ENCODE measurements at regions not wholly inside any gene's neighbourhood (a gene's known extent, or its start where the extent isn't known, plus 50 kb on each side); places are given as distances from the start of the nearest gene placed in this dataset.

- TF ChIP-seq CTCF (IDR thresholded peaks at IDR 0.05; ENCODE audit: borderline replicate concordance, extremely low read depth, insufficient read depth): no peak
- H3K9me3 ChIP-seq (ENCODE audit: control insufficient read depth in 2 of 3, insufficient read depth in 1 of 3, low read length in 3 of 3): peaks cover 0 to 5% (median 0%) of the 10 kb centered on the region in 3 donors
- no peak overlapping the region for H3K9ac ChIP-seq (ENCODE audit: low read length in 3 of 3)
- H3K27ac ChIP-seq (ENCODE audit: low read depth in 2 of 2, low read length in 2 of 2): no peak overlapping the region
- no peak overlapping the region for H3K4me3 ChIP-seq (ENCODE audit: low read length in 3 of 3)
- intact Hi-C loops (cut with DNase I): no loop called here
- H3K36me3 ChIP-seq (ENCODE audit: control insufficient read depth in 2 of 3, insufficient read depth in 3 of 3, low read length in 3 of 3): no peaks in the 10 kb centered on the region
- DNase-seq: no peak
- no peak for FAIRE-seq
- no peaks in the 10 kb centered on the region for H3K4me1 ChIP-seq (ENCODE audit: control insufficient read depth in 2 of 3, insufficient read depth in 2 of 3, low read depth in 1 of 3, low read length in 3 of 3)
- H3K27me3 ChIP-seq (ENCODE audit: control insufficient read depth, insufficient read depth, low read length): no peaks in the 10 kb centered on the region
These were observed 352.2 kb downstream of the AACS start for GRCh38 chr12:125417446-125417845.

- no peak for FAIRE-seq
- intact Hi-C loops (cut with DNase I): no loop called here
- TF ChIP-seq CTCF (IDR thresholded peaks at IDR 0.05; ENCODE audit: borderline replicate concordance, extremely low read depth, insufficient read depth): no peak
These were observed 353.8 kb downstream of the AACS start for GRCh38 chr12:125418902-125419564.

GRCh38 chr12:125424909-125425308 lies 359.7 kb downstream of the AACS start:
- Histone ChIP-seq H3K9ac (ENCODE audit: low read length in 3 of 3) (no peak overlapping the region), H3K9me3 (ENCODE audit: control insufficient read depth in 2 of 3, insufficient read depth in 1 of 3, low read length in 3 of 3) (peaks cover 0 to 5% (median 2%) of the 10 kb centered on the region in 3 donors), H3K27me3 (ENCODE audit: control insufficient read depth, insufficient read depth, low read length) (no peaks in the 10 kb centered on the region), H3K4me1 (ENCODE audit: control insufficient read depth in 2 of 3, insufficient read depth in 2 of 3, low read depth in 1 of 3, low read length in 3 of 3) (no peaks in the 10 kb centered on the region), H3K36me3 (ENCODE audit: control insufficient read depth in 2 of 3, insufficient read depth in 3 of 3, low read length in 3 of 3) (no peaks in the 10 kb centered on the region), H3K4me3 (ENCODE audit: low read length in 3 of 3) (no peak overlapping the region), H3K27ac (ENCODE audit: low read depth in 2 of 2, low read length in 2 of 2) (no peak overlapping the region)
- TF ChIP-seq CTCF (IDR thresholded peaks at IDR 0.05; ENCODE audit: borderline replicate concordance, extremely low read depth, insufficient read depth): no peak
- intact Hi-C loops (cut with DNase I): no loop called here
- DNase-seq (no peak), FAIRE-seq (no peak)

More at GRCh38 chr12:125418902-125419564, 353.8 kb downstream of the AACS start:
- no peak for DNase-seq
- Histone ChIP-seq H3K27ac (ENCODE audit: low read depth in 2 of 2, low read length in 2 of 2) (no peak overlapping the region), H3K9ac (ENCODE audit: low read length in 3 of 3) (no peak overlapping the region), H3K4me1 (ENCODE audit: control insufficient read depth in 2 of 3, insufficient read depth in 2 of 3, low read depth in 1 of 3, low read length in 3 of 3) (no peaks in the 10 kb centered on the region), H3K4me3 (ENCODE audit: low read length in 3 of 3) (no peak overlapping the region), H3K36me3 (ENCODE audit: control insufficient read depth in 2 of 3, insufficient read depth in 3 of 3, low read length in 3 of 3) (no peaks in the 10 kb centered on the region), H3K9me3 (ENCODE audit: control insufficient read depth in 2 of 3, insufficient read depth in 1 of 3, low read length in 3 of 3) (peaks cover 0 to 5% (median 0%) of the 10 kb centered on the region in 3 donors), H3K27me3 (ENCODE audit: control insufficient read depth, insufficient read depth, low read length) (no peaks in the 10 kb centered on the region)

GRCh38 chr12:125431516-125431915 lies 366.3 kb downstream of the AACS start:
- no peak for FAIRE-seq

More at GRCh38 chr12:125431516-125431915, 366.3 kb downstream of the AACS start:
- TF ChIP-seq CTCF (IDR thresholded peaks at IDR 0.05; ENCODE audit: borderline replicate concordance, extremely low read depth, insufficient read depth): no peak
- Histone ChIP-seq H3K36me3 (ENCODE audit: control insufficient read depth in 2 of 3, insufficient read depth in 3 of 3, low read length in 3 of 3) (no peaks in the 10 kb centered on the region), H3K4me3 (ENCODE audit: low read length in 3 of 3) (no peak overlapping the region), H3K9me3 (ENCODE audit: control insufficient read depth in 2 of 3, insufficient read depth in 1 of 3, low read length in 3 of 3) (no peaks in the 10 kb centered on the region), H3K27me3 (ENCODE audit: control insufficient read depth, insufficient read depth, low read length) (no peaks in the 10 kb centered on the region), H3K27ac (ENCODE audit: low read depth in 2 of 2, low read length in 2 of 2) (no peak overlapping the region), H3K9ac (ENCODE audit: low read length in 3 of 3) (no peak overlapping the region), H3K4me1 (ENCODE audit: control insufficient read depth in 2 of 3, insufficient read depth in 2 of 3, low read depth in 1 of 3, low read length in 3 of 3) (no peaks in the 10 kb centered on the region)
- no peak for DNase-seq
- intact Hi-C loops (cut with DNase I): no loop called here
